ENCODE measurements at regions not wholly inside any gene's neighbourhood (a gene's known extent, or its start where the extent isn't known, plus 50 kb on each side); places are given as distances from the start of the nearest gene placed in this dataset.
"Not testable (repeated sequence)": the region's sequence is repeated elsewhere in the genome, so short reads cannot be mapped to it uniquely, and the experiment has no call there.

- DNase-seq, result not testable (repeated sequence)
Observed at GRCh38 chr15:20473465-20473864, 68.1 kb downstream of the GOLGA6L6 start.

DNA sequence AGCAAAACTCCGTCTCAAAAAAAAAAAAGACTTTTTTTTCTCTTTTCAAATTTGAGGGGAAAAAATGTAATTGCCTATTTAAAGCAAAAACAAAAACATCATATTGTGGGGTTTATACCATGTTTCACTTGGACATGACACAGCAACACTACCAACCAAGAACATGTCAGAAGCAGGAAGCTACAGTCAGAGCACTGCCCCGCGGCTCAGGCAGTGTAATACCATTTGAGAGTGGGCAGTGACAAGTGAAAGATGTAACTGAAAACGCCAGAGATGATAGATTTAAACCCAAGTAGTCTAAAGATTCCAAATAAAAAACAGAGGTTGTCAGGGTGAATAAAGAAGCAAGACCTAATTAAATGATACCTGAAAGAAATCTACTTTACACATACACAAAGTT, 68.6 kb downstream of the GOLGA6L6 start:
- DNase-seq, result not testable (repeated sequence)

DNA sequence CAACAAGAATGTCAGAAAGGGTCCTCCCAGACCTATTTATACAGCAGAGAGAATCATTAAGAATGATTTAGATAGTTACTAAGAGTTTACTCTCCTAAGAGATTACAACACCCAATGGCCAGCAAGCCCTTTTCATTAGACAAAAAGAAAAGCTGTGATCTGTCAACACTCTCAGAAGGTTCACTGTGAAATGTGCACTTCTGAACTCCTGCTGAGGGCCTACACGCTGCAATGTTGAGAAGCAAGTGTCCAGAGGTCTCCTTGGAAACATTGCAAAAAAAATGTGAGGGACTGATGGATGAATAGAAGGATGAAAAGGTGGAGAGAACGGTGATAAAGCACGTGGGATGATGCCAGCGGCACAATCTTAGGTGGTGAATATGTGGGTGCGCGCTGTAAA, 70.8 kb downstream of the GOLGA6L6 start:
- DNase-seq, result not testable (repeated sequence)

GRCh38 chr15:20441138-20441537, 100.5 kb downstream of the GOLGA6L6 start:
- DNase-seq, result not testable (repeated sequence)

- not testable (repeated sequence) for DNase-seq
Observed at GRCh38 chr15:20440390-20440789, 101.2 kb downstream of the GOLGA6L6 start.

DNA sequence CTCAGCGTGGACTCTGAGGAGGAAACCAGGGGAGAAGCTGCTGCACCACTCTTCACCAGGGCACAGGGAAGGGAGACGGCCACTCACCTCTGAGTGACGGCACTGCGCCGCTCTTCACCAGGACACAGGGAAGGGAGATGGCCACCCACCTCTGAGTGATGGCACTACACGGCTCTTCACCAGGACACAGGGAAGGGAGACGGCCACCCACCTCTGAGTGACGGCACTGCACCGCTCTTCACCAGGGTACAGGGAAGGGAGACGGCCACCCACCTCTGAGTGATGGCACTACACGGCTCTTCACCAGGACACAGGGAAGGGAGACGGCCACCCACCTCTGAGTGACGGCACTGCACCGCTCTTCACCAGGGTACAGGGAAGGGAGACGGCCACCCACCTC, 102.5 kb downstream of the GOLGA6L6 start:
- DNase-seq, result not testable (repeated sequence)

DNA sequence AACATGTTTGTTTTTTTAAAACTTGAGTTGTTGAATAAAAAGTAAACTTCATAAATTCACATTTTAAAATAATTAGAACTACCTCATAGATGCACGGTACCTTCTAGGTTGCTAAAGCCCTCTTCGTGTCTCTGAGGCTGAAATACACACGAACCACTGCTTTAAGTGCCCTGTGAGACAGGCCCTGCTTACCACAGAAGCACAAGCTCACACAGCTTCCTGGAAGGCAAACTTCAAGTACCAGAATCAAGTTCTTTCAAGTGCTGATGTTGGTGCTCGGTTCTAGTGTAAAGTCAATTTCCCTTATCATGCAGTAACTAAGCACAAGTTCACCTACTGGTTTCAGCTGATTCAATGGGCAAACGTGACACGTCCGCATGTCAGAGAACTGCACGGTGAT, 103.3 kb downstream of the GOLGA6L6 start:
- not testable (repeated sequence) for DNase-seq

DNA sequence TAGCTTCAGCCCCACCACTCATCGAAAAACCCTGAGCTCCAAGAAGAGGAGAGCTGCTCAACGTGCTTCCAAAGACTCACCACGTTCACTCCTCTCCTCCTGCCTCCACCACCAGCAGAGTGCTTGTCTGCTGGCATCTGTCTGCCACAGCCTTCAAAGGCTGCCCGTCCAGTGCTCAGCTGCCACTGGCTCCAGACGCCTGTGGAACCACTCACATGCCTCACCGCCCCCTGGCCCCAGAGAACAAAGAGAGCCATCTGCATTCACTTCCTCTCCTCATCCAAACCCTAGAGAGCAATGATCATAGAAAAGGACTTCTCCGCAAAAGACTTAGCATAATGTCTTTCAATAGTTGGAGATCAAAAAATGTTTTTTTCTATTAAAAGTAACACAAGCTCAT, 108.1 kb downstream of the GOLGA6L6 start:
- DNase-seq, result not testable (repeated sequence)

GRCh38 chr15:20430495-20430894, 111.1 kb downstream of the GOLGA6L6 start:
- not testable (repeated sequence) for DNase-seq

GRCh38 chr15:20420710-20421109, 120.9 kb downstream of the GOLGA6L6 start:
- not testable (repeated sequence) for DNase-seq

GRCh38 chr15:20416618-20417017, 125.0 kb downstream of the GOLGA6L6 start:
- not testable (repeated sequence) for DNase-seq

DNA sequence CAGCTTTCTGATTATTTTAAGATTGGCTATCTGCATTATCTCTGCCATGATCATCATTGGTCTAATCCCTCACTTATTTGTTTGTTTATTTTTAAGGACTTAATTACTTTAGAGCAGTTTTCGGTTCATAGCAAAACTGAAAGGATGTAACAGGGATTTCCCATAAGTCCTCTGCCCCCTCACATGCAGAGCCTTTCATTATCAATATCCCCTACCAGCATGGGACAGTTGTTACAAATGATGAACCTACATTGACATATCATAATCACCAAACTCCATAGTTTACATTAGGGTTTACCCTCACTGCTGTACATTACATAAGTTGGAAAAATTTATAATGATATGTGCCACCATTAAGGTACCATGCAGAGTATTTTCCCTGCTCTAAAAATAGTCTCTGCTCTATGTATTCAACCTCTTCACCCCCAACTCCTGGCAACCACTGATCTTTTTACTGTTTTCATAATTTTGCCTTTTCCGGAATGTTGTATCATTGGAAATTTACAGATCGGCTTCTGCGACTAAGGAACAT, 131.9 kb downstream of the GOLGA6L6 start:
- DNase-seq, result not testable (repeated sequence)

GRCh38 chr15:20409247-20409646, 132.4 kb downstream of the GOLGA6L6 start:
- no peak for DNase-seq

- no peak for DNase-seq
Observed at GRCh38 chr15:20407553-20407952, 134.0 kb downstream of the GOLGA6L6 start.

DNA sequence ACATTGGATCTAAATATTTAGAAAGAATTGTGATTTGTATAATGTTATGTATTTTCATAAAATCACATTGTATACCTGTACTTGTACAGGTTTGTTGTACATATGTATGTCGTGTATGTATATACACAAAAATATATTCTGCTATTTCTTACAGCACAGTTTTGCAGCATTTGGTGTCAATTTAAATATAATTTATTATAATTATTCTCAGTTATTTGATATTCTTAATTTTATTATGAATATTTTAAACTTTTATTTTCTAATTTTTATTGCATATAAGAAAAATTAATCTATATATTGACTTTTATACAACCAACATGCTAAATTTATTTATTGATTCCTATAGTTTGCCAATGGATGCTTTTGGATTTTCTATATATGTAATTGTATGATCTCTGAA, 137.0 kb downstream of the GOLGA6L6 start:
- DNase-seq, result not testable (repeated sequence)

DNA sequence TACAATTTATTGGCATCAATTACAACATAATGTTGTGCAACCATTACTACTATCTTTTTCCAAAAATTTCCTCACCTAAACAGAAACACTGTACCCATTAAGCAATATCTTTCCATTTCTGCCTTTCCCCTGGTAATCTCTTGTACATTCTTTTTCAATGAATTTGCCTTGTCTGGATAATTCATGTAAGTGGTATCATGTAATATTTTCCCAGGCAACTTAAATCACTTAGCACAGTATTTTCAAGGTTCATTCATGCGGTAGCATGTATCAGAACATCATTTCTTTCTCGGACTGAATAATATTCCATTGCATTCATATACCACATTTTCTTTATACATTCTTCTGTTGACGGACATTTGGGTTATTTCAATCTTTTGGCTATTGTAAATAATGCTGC, 139.0 kb downstream of the GOLGA6L6 start:
- DNase-seq, result not testable (repeated sequence)

- DNase-seq, result not testable (repeated sequence)
Observed at GRCh38 chr15:20401058-20401457, 140.5 kb downstream of the GOLGA6L6 start.

DNA sequence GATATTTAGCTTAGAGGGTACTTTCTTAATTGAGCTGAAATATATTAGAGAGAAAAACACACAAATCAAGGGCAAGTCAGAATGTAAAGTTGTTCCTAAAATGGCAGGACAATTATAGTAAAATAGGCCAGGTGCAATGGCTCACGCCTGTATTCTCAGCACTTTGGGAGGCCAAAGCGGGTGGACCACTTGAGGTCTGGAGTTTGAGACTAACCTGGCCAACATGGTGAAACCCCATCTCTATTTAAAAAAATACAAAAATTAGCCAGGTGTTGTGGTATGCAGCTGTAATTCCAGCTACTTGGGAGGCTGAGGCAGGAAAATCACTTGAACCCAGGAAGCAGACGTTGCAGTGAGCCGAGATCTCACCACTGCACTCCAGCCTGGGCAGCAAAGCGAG, 142.9 kb downstream of the GOLGA6L6 start:
- not testable (repeated sequence) for DNase-seq

DNA sequence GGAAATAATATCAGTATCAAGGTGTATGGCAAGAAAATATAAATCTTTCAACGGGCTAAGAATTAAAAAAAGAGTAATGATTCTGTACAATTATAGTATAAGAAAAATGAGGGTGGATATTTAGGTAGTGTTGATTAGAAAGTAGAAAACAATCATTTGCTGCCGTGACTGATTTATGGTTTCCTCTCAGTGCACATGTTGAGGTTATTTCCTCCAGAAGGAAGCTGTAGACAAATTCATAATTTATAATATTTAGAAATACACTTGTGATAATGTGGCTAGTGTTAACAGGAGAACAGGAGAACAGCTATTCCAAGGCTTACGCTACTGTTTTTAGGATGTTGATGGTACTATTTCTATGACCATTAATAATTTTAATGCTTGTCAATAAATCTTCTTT, 153.4 kb downstream of the GOLGA6L6 start:
- not testable (repeated sequence) for DNase-seq

DNA sequence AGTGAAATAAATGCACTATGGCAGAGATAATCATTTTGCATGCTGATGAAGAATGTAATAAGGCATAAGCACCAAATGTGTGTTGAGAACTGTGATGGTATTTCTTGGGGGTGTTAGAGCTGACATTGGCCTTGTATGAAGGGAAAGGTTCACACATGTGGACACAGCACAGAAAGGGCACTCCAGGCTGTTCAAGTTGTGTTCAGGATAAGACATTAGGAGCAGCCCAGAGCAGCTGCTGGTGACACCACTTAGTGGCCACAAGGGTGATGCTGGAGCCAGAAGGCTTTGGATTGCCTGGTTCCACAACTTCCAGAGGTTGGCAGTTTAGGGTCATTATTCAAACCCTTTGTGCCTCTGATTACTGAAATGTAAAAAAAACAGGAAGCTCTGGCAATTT, 155.4 kb downstream of the GOLGA6L6 start:
- DNase-seq, result no peak

DNA sequence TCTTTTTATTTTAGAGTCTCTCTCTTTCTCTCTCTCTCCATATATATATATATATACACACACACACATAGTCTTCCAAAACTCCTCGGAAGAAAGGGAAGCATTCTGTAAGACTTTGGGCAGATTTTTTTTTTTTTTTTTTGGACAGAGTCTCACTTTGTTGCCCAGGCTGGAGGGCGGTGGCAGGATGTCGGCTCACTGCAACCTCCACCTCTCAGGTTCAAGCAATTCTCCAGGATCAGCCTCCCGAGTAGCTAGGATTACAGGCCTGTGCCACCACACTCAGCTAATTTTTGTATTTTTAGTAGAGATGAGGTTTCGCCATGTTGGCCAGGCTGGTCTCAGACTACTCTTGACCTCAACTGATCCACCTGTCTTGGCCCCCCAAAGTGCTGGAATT, 161.4 kb downstream of the GOLGA6L6 start:
- not testable (repeated sequence) for DNase-seq

DNA sequence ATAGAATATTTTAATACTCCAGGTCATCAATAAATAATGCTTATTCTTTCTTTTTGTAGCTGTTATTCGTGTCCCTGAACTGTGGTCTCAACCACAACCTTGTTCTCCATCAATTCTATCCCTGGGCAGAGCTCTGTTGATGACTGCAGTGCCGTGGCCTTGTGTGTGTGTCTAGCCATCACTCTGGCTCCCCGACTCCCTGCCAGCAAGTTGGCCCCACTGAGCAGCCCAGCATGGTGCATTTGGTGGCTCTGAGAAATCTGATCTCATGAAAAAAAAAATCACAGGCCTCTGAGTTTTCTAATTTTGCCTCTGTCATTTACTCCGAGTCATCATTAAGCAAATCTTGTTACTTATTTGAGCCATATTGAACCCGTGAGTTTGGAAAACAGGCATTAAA, 164.7 kb downstream of the GOLGA6L6 start:
- no peak for DNase-seq

DNA sequence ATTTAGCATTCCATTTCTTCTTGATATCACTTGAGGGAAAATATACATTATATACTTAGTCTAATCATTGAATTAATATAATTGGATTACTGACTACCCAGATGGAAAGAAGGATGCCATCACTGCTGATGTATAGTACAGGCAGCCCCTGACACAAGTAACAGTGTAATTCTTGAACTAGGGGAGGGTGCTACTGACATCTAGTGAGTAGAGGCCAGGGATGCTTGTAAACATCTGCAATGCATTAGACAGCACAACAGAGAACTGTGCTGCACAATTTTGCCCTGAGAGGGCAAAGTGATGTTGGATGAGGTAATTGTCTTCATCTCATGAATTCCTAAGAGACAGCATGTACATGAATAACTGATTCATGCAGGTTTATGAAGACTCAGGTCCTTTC, 169.2 kb downstream of the GOLGA6L6 start:
- not testable (repeated sequence) for DNase-seq

DNA sequence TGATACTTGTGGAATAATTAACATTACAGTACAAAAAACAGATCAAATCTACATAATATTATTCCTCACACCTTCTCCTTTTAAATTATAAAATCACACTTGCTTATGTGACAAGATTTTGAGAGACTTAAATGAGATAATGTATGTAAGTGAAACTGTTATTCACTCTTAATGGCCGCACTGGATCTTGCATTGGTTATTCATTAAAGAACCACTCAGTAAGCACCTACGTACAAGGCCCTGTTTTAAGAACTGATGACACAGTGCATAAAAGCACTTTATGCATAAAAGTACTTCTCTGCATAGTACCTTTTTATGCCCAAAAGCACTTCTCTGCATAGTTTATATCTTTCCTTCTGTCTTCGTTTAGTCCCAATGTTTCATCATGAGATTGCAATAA, 172.1 kb downstream of the GOLGA6L6 start:
- no peak for DNase-seq

DNA sequence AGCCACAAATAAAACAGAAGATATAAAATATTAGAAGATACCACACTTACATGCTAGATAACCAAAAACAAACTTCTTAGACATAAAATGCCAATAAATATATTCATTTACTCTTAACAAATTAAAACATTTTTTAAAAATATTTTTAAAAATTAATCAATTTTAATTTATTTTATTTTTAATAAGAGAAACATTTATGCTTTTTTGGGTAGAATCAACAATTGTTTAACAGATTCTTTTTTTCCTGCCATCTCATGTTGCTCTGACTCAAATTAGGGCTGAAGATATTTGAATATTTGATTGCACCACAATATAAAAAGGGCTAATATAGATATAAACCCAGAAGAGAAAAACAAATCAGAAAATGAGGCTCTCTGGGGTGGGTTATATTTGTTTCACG, 172.6 kb downstream of the GOLGA6L6 start:
- DNase-seq, result no peak

Data from NCI-H82 (cell line).